ENCODE measurements at regions not wholly inside any gene's neighbourhood (a gene's known extent, or its start where the extent isn't known, plus 50 kb on each side); places are given as distances from the start of the nearest gene placed in this dataset.

GRCh38 chr18:61618816-61619215 lies 274.0 kb downstream of the RNF152 start:
- DNase-seq (ENCODE audit: low read depth in 3 of 3): no peak

GRCh38 chr18:61616111-61616610 lies 276.6 kb downstream of the RNF152 start:
- no peak for DNase-seq (ENCODE audit: low read depth in 3 of 3)

- DNase-seq (ENCODE audit: low read depth in 3 of 3): no peak
Observed at GRCh38 chr18:61612517-61612916, 279.3 kb downstream of the CDH20 start.

GRCh38 chr18:61609131-61609530 lies 275.9 kb downstream of the CDH20 start:
- DNase-seq (ENCODE audit: low read depth in 3 of 3): no peak

GRCh38 chr18:61608316-61608715 lies 275.1 kb downstream of the CDH20 start:
- DNase-seq (ENCODE audit: low read depth in 3 of 3): no peak

- no peak for DNase-seq (ENCODE audit: low read depth in 3 of 3)
Observed at GRCh38 chr18:61607867-61608266, 274.6 kb downstream of the CDH20 start.

GRCh38 chr18:61606759-61607158 lies 273.5 kb downstream of the CDH20 start:
- no peak for DNase-seq (ENCODE audit: low read depth in 3 of 3)

GRCh38 chr18:61606068-61606660 lies 272.9 kb downstream of the CDH20 start:
- no peak for DNase-seq (ENCODE audit: low read depth in 3 of 3)

GRCh38 chr18:61605376-61606067 lies 272.3 kb downstream of the CDH20 start:
- no peak for DNase-seq (ENCODE audit: low read depth in 3 of 3)

Measured in stimulated activated CD4-positive, alpha-beta T cell treated with anti-CD3 and anti-CD28 coated beads, TNF-alpha, amount 100 ng/mL, for 48 hours (primary cell).